ENCODE measurements at regions not wholly inside any gene's neighbourhood (a gene's known extent, or its start where the extent isn't known, plus 50 kb on each side); places are given as distances from the start of the nearest gene placed in this dataset.

DNA sequence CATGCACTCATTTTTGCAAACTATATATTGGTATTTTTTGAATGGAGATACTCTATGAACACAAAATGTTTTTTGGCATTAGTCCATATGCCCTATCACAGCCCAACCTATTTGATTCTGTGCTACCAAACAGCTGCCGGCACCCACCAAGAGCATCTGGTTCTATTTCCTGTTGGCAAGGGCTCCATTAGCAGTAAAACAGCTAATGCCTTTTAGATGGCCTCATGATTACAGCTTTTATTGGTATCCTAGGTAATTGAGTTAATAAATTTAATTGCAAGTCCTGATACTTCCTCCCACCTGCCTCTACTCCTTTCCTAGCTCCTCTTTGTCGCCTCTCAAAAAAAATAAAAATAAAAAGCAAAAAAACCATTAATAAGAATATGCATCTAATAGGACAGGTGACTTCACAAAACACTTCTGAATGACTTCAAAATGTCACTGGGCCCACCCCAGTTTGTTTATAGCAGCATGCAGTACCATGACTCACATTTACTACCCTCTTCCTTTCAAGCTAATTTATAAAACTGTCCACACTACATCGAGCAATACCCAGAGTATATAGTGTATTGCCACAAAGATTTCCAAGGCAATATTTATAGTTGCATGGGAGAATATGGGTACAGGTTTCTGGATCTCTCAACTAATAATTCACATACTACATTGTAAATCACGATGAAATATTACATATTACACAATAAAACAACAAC lies 620.4 kb downstream of the SLCO4C1 start:
- TF ChIP-seq CTCF (IDR thresholded peaks at IDR 0.05) (no peak), EP300 (IDR thresholded peaks at IDR 0.05) (no peak), POLR2A (IDR thresholded peaks at IDR 0.05) (no peak)
- intact Hi-C loops (cut with DNase I): no loop called here
- Histone ChIP-seq H3K27me3 (no peaks in the 10 kb centered on the region), H3K9me3 (no peaks in the 10 kb centered on the region), H3K4me1 (ENCODE audit: insufficient read depth) (no peaks in the 10 kb centered on the region), H3K4me3 (no peak overlapping the region), H3K27ac (no peak overlapping the region), H3K36me3 (no peaks in the 10 kb centered on the region)
- WGBS, 3 donors: 68 to 77% (median 73%) methylated on average over 4 of the region's 4 CpGs
- DNase-seq: no peak

DNA sequence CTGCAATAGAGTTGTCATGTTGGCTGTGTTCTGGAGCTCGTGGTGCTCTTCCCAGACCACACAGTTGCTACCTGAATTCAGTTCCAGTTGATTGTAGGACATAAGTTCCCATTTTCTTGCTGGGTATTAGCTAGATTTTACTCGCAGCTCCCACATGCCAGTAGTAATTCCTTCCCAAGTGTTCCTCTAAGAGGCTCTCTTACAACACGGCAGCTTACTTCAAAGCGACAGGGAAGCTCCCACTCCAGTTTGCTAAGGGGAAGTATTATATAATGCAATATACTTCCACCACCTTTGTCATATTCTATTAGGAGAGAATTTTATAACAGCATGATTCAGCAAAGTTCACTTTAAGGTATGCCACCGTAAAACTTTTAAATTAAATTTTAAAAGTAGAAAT lies 623.0 kb downstream of the SLCO4C1 start:
- Histone ChIP-seq H3K27me3 (no peaks in the 10 kb centered on the region), H3K4me3 (no peak overlapping the region), H3K4me1 (ENCODE audit: insufficient read depth) (no peaks in the 10 kb centered on the region), H3K9me3 (no peaks in the 10 kb centered on the region), H3K27ac (no peak overlapping the region), H3K36me3 (no peaks in the 10 kb centered on the region)
- WGBS, 3 donors: 79 to 84% (median 80%) methylated on average over 5 of the region's 5 CpGs
- TF ChIP-seq POLR2A (IDR thresholded peaks at IDR 0.05) (no peak), EP300 (IDR thresholded peaks at IDR 0.05) (no peak), CTCF (IDR thresholded peaks at IDR 0.05) (no peak)
- intact Hi-C loops (cut with DNase I): no loop called here
- DNase-seq: no peak

- Histone ChIP-seq H3K4me1 (ENCODE audit: insufficient read depth) (no peaks in the 10 kb centered on the region), H3K27ac (no peak overlapping the region), H3K9me3 (no peaks in the 10 kb centered on the region), H3K36me3 (no peaks in the 10 kb centered on the region), H3K27me3 (no peaks in the 10 kb centered on the region), H3K4me3 (no peak overlapping the region)
- no peak for TF ChIP-seq EP300 (IDR thresholded peaks at IDR 0.05)
- no peak for DNase-seq
- intact Hi-C loops (cut with DNase I): no loop called here
- 84 to 87% (median 86%) methylated on average over 9 of the region's 9 CpGs for whole genome bisulfite sequencing, 3 donors
Observed at GRCh38 chr5:101664071-101664791, 631.9 kb downstream of the SLCO4C1 start.

GRCh38 chr5:101663543-101663942 lies 632.5 kb downstream of the SLCO4C1 start:
- H3K9me3 ChIP-seq: no peaks in the 10 kb centered on the region
- no peak overlapping the region for H3K4me3 ChIP-seq
- TF ChIP-seq POLR2A (IDR thresholded peaks at IDR 0.05) (no peak), EP300 (IDR thresholded peaks at IDR 0.05) (no peak), CTCF (IDR thresholded peaks at IDR 0.05) (no peak)
- intact Hi-C loops (cut with DNase I): no loop called here
- no peaks in the 10 kb centered on the region for H3K4me1 ChIP-seq (ENCODE audit: insufficient read depth)
- H3K27ac ChIP-seq: no peak overlapping the region
- no peaks in the 10 kb centered on the region for H3K27me3 ChIP-seq
- no peak for DNase-seq
- no peaks in the 10 kb centered on the region for H3K36me3 ChIP-seq
- 54 to 79% (median 74%) methylated on average over 2 of the region's 2 CpGs for WGBS, 3 donors

GRCh38 chr5:101662263-101662662 lies 633.8 kb downstream of the SLCO4C1 start:
- H3K27me3 ChIP-seq: no peaks in the 10 kb centered on the region
- no peak overlapping the region for H3K4me3 ChIP-seq
- H3K36me3 ChIP-seq: no peaks in the 10 kb centered on the region
- no peaks in the 10 kb centered on the region for H3K4me1 ChIP-seq (ENCODE audit: insufficient read depth)
- DNase-seq: no peak
- TF ChIP-seq EP300 (IDR thresholded peaks at IDR 0.05) (no peak), CTCF (IDR thresholded peaks at IDR 0.05) (no peak), POLR2A (IDR thresholded peaks at IDR 0.05) (no peak)
- no peaks in the 10 kb centered on the region for H3K9me3 ChIP-seq
- intact Hi-C loops (cut with DNase I): no loop called here
- no peak overlapping the region for H3K27ac ChIP-seq
